Liver (tissue), 3 donors: ENCODE measurements at regions not wholly inside any gene's neighbourhood (a gene's known extent, or its start where the extent isn't known, plus 50 kb on each side); places are given as distances from the start of the nearest gene placed in this dataset.

Source experiments
- CTCF ChIP-seq: fragments of 150-350 bp; IDR thresholded peaks from 2 replicates; pipeline ENCODE4 v1.5.1; 2017; ENCODE audit warnings: improper control_type of control experiment, low read depth, low read length; ENCODE audit not compliant: missing input control
- EGR1 ChIP-seq, 2 donors: IDR thresholded peaks; 2 replicates each; pipeline ENCODE4 v1.6.1; 2016 to 2018; ENCODE audit warnings: antibody characterized with exemption in 2 of 2, low read depth in 2 of 2
- GABPA ChIP-seq, 2 donors: IDR thresholded peaks in 1 of 2; conservative IDR thresholded peaks in 1 of 2; 2 replicates each; pipeline ENCODE4 v1.6.1; 2016; ENCODE audit warnings: antibody characterized with exemption in 2 of 2, mild to moderate bottlenecking in 1 of 2, moderate library complexity in 1 of 2
- HNF4A ChIP-seq, 2 donors: conservative IDR thresholded peaks; 2 replicates each; pipeline ENCODE4 v1.6.1; 2016; ENCODE audit warnings: antibody characterized with exemption in 2 of 2, mild to moderate bottlenecking in 2 of 2
- JUND ChIP-seq, 2 donors: IDR thresholded peaks; 2 replicates each; pipeline ENCODE4 v1.6.1; 2016; ENCODE audit warnings: antibody characterized with exemption in 2 of 2
- RAD21 ChIP-seq, 2 donors: IDR thresholded peaks; 2 replicates each; pipeline ENCODE4 v1.6.1; 2016; ENCODE audit warnings: antibody characterized with exemption in 2 of 2, mild to moderate bottlenecking in 2 of 2
- RXRA ChIP-seq, 2 donors: IDR thresholded peaks; 2 replicates each; pipeline ENCODE4 v1.6.1; 2017 to 2018; ENCODE audit warnings: antibody characterized with exemption in 2 of 2, mild to moderate bottlenecking in 1 of 2
- TAF1 ChIP-seq: conservative IDR thresholded peaks from 2 replicates; pipeline ENCODE4 v1.6.1; 2016; ENCODE audit warnings: antibody characterized with exemption, mild to moderate bottlenecking
- TF ChIP-seq, protein P1 (sequence below): IDR thresholded peaks from 2 replicates; pipeline ENCODE4 v1.6.1; 2016; ENCODE audit warnings: antibody characterized with exemption
- donor health status: healthy.
- donor health status: healthy.

DNA sequence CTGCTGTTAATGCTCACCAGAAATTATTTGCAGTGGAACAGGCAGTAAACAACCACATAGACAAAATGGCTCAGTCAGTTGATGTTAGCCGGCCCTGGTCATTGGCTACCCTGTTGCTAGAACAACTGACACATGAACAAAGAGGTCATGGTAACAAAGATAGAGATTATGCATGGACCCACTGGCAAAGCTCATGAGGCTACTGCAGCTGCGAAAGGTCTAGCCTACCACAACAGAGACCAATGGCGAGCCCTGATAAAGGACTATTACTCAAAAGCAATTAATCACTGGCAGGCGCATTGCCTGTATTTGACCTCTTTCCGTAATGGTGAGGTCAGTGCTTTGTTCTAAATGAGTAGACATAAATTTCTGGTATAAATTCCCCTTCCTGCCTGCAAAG lies 474.2 kb downstream of the DSC3 start:
- TF ChIP-seq JUND (IDR thresholded peaks at IDR 0.05) (no peak), CTCF (no peak), RAD21 (IDR thresholded peaks at IDR 0.05) (no peak), EGR1 (IDR thresholded peaks at IDR 0.05; ENCODE audit: low read depth in 2 of 2) (no peak), TAF1 (no peak), RXRA (IDR thresholded peaks at IDR 0.05) (no peak), GABPA (IDR thresholded peaks at IDR 0.05 in 1 of 2, conservative IDR thresholded peaks at IDR 0.05 in 1 of 2) (no peak), HNF4A (conservative IDR thresholded peaks at IDR 0.05) (no peak)
- TF ChIP-seq, protein P1, sequence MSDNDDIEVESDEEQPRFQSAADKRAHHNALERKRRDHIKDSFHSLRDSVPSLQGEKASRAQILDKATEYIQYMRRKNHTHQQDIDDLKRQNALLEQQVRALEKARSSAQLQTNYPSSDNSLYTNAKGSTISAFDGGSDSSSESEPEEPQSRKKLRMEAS = no peak
